ENCODE measurements at regions not wholly inside any gene's neighbourhood (a gene's known extent, or its start where the extent isn't known, plus 50 kb on each side); places are given as distances from the start of the nearest gene placed in this dataset.

- TF ChIP-seq CTCF (conservative IDR thresholded peaks at IDR 0.05; ENCODE audit: low read length) (no peak), EZH2phosphoT487 (IDR thresholded peaks at IDR 0.05; ENCODE audit: borderline replicate concordance) (no peak)
Observed at GRCh38 chr2:234672498-234673150, 175.7 kb upstream of the ARL4C start.

Data from Loucy (cell line).